C1 segment of cervical spinal cord (tissue), 14 donors: ENCODE measurements at regions not wholly inside any gene's neighbourhood (a gene's known extent, or its start where the extent isn't known, plus 50 kb on each side); places are given as distances from the start of the nearest gene placed in this dataset.
"Not testable (repeated sequence)": the region's sequence is repeated elsewhere in the genome, so short reads cannot be mapped to it uniquely, and the experiment has no call there.

Experiments
- DNase-seq, 14 donors: peaks; one replicate each; lab custom pipeline; 2025; lab: John Stamatoyannopoulos, UW

- no peak for DNase-seq
These were observed 144.3 kb upstream of the MRPS22 start for GRCh38 chr3:139199421-139200010.

GRCh38 chr3:139201446-139202225 lies 142.2 kb upstream of the MRPS22 start:
- DNase-seq = no peak

GRCh38 chr3:139202226-139202958 lies 141.4 kb upstream of the MRPS22 start:
- peak in 3 of 14 donors; percentile 4 to 18 (median 11) for DNase-seq

GRCh38 chr3:139202959-139203349 lies 140.9 kb upstream of the MRPS22 start:
- DNase-seq = no peak

GRCh38 chr3:139203752-139204151 lies 140.1 kb upstream of the MRPS22 start:
- no peak for DNase-seq

GRCh38 chr3:139204728-139205127 lies 139.1 kb upstream of the MRPS22 start:
- no peak for DNase-seq

- no peak for DNase-seq
These were observed 129.9 kb upstream of the MRPS22 start for GRCh38 chr3:139213936-139214335.

- no peak for DNase-seq
These were observed 126.9 kb upstream of the MRPS22 start for GRCh38 chr3:139216958-139217357.

- DNase-seq = no peak
These were observed 126.2 kb upstream of the MRPS22 start for GRCh38 chr3:139217633-139218032.

- no peak for DNase-seq
These were observed 125.8 kb upstream of the MRPS22 start for GRCh38 chr3:139218046-139218445.

GRCh38 chr3:139219463-139219862 lies 124.4 kb upstream of the MRPS22 start:
- DNase-seq = no peak

- no peak for DNase-seq
These were observed 121.6 kb upstream of the MRPS22 start for GRCh38 chr3:139222100-139222657.

GRCh38 chr3:139225548-139225947 lies 118.3 kb upstream of the MRPS22 start:
- DNase-seq = no peak

- no peak for DNase-seq
These were observed 117.1 kb upstream of the MRPS22 start for GRCh38 chr3:139226731-139227130.

- DNase-seq = peak in 4 of 14 donors; percentile 4 to 24 (median 9)
These were observed 116.7 kb upstream of the MRPS22 start for GRCh38 chr3:139227165-139227564.

- DNase-seq = no peak
These were observed 116.0 kb upstream of the MRPS22 start for GRCh38 chr3:139227827-139228226.

- no peak for DNase-seq
These were observed 113.4 kb upstream of the MRPS22 start for GRCh38 chr3:139230391-139230790.

- DNase-seq = no peak
These were observed 112.1 kb upstream of the MRPS22 start for GRCh38 chr3:139231555-139232281.

- not testable (repeated sequence) for DNase-seq
These were observed 111.5 kb upstream of the MRPS22 start for GRCh38 chr3:139232341-139232740.

- no peak for DNase-seq
These were observed 109.3 kb upstream of the MRPS22 start for GRCh38 chr3:139234491-139234890.

GRCh38 chr3:139235192-139235591 lies 108.6 kb upstream of the MRPS22 start:
- no peak for DNase-seq

GRCh38 chr3:139236336-139236735 lies 107.5 kb upstream of the MRPS22 start:
- DNase-seq = no peak
